CD4-positive, alpha-beta memory T cell (primary cell): ENCODE measurements at regions not wholly inside any gene's neighbourhood (a gene's known extent, or its start where the extent isn't known, plus 50 kb on each side); places are given as distances from the start of the nearest gene placed in this dataset.

Experiments used
- CTCF ChIA-PET: fragments of 350-600 bp; sonication (Branson Sonifier 250); formaldehyde crosslinking; loops from one replicate; lab custom pipeline; 2021; ENCODE audit warnings: inconsistent platforms; ENCODE audit not compliant: partially characterized antibody; lab: Charles Lee
- POLR2A ChIA-PET: fragments of 350-600 bp; sonication (Branson Sonifier 250); formaldehyde crosslinking; loops from one replicate; lab custom pipeline; 2021; ENCODE audit not compliant: partially characterized antibody; lab: Charles Lee
- DNase-seq, 5 donors: peaks; one replicate each; pipeline versions ENCODE4 v3.0.0 to v3.0.0-alpha.2; 2020 to 2022; ENCODE audit warnings: mixed read lengths in 1 of 5
- H3K27ac ChIP-seq: one replicate; pipeline ENCODE4 v1.7.0; 2013; ENCODE audit warnings: low read depth, low read length
- H3K27me3 ChIP-seq: 2 replicates; pipeline ENCODE4 v1.7.0; 2013; ENCODE audit warnings: mild to moderate bottlenecking, low read length, moderate library complexity; ENCODE audit not compliant: insufficient read depth
- H3K36me3 ChIP-seq: 2 replicates; pipeline ENCODE4 v1.7.0; 2013; ENCODE audit warnings: mild to moderate bottlenecking, low read length, moderate library complexity; ENCODE audit not compliant: insufficient read depth
- H3K4me1 ChIP-seq: 2 replicates; pipeline ENCODE4 v1.7.0; 2013; ENCODE audit warnings: mild to moderate bottlenecking, low read length, moderate library complexity; ENCODE audit not compliant: insufficient read depth
- H3K4me3 ChIP-seq, 2 donors: one replicate each; pipeline ENCODE4 v1.7.0; 2013; ENCODE audit warnings: low read length in 2 of 2, mild to moderate bottlenecking in 1 of 2
- H3K9me3 ChIP-seq, 2 donors: one replicate each; pipeline ENCODE4 v1.7.0; 2013; ENCODE audit warnings: low read length in 2 of 2, control low read depth in 1 of 2; ENCODE audit not compliant: control insufficient read depth in 1 of 2
- H3K27ac Mint-ChIP-seq, 7 donors: one replicate each; pipeline ENCODE4 v1.8.0; 2020 to 2021; ENCODE audit warnings: mixed read lengths in 7 of 7, mild to moderate bottlenecking in 6 of 7, inconsistent platforms in 3 of 7, moderate library complexity in 3 of 7
- H3K27me3 Mint-ChIP-seq, 2 donors: one replicate each; pipeline ENCODE4 v1.8.0; 2020 to 2021; ENCODE audit warnings: mixed read lengths in 2 of 2
- H3K36me3 Mint-ChIP-seq, 2 donors: one replicate each; pipeline ENCODE4 v1.8.0; 2020 to 2021; ENCODE audit warnings: mixed read lengths in 2 of 2, inconsistent platforms in 1 of 2, mild to moderate bottlenecking in 1 of 2
- H3K4me1 Mint-ChIP-seq, 4 donors: one replicate each; pipeline ENCODE4 v1.8.0; 2020 to 2021; ENCODE audit warnings: mixed read lengths in 4 of 4, mild to moderate bottlenecking in 1 of 4
- H3K4me3 Mint-ChIP-seq, 8 donors: one replicate each; pipeline ENCODE4 v1.8.0; 2020 to 2021; ENCODE audit warnings: mixed read lengths in 8 of 8, mild to moderate bottlenecking in 7 of 8, moderate library complexity in 6 of 8, inconsistent platforms in 3 of 8
- H3K9me3 Mint-ChIP-seq, 8 donors: one replicate each; pipeline ENCODE4 v1.8.0; 2020 to 2021; ENCODE audit warnings: mixed read lengths in 8 of 8, mild to moderate bottlenecking in 5 of 8, inconsistent platforms in 3 of 8, moderate library complexity in 1 of 8
- intact Hi-C: fragments of 100-400 bp; cut with micrococcal nuclease; formaldehyde crosslinking; loops from one replicate; pipeline ENCODE4 v1.15.1; 2023

DNA sequence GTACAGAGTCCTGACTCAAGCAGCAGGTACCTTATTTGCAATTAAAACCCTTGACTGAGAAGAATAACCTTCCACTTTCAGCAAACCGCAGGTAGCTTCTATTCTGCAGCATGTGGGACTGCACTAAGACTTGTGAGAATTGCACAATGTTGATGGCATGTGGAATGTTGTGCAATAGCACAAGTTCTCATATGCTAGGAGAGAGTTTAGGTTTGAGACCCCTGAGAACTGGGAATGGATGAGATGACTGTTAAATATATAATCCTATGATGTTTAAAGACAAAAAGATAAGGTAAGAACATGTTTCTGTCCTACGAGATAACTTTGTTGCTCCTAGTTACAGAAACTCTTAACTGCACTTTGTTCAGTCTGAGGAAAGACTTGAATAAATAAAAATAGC, 194.6 kb downstream of the OTOR start:
- Mint-ChIP-seq H3K27ac (no peak overlapping the region), H3K36me3 (no peaks in the 10 kb centered on the region), H3K4me3 (no peak overlapping the region), H3K27me3 (no peaks in the 10 kb centered on the region), H3K9me3 (peaks cover 0 to 9% (median 0%) of the 10 kb centered on the region in 8 donors), H3K4me1 (no peaks in the 10 kb centered on the region)
- ChIA-PET POLR2A (no interaction called here), CTCF (no interaction called here)
- Histone ChIP-seq H3K27me3 (no peaks in the 10 kb centered on the region), H3K27ac (no peak overlapping the region), H3K36me3 (no peaks in the 10 kb centered on the region), H3K4me1 (no peaks in the 10 kb centered on the region), H3K4me3 (no peak overlapping the region), H3K9me3 (no peaks in the 10 kb centered on the region)
- no peak for DNase-seq
- intact Hi-C loops = no loop called here

DNA sequence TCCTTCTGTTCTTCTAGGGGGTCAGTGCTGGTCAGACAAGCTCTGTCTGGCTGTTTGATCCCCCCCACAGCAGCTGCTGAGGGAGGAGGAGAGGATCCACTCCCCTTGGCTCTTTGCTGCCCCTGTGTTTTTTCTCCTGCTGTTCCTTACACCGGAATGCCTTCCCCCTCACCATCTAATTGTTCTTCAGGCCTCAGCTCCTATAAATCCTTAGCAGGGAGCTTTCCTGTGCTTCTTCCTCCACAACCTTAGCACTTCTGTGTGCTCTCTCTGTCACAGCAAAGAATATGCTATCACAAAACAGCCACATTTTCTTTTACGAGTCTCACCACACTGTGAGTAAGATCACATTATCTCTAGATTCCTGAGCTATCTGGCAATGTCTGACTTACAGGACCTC, 196.6 kb downstream of the OTOR start:
- Histone ChIP-seq H3K36me3 (no peaks in the 10 kb centered on the region), H3K4me1 (no peaks in the 10 kb centered on the region), H3K27me3 (no peaks in the 10 kb centered on the region), H3K4me3 (no peak overlapping the region), H3K9me3 (no peaks in the 10 kb centered on the region), H3K27ac (no peak overlapping the region)
- Mint-ChIP-seq H3K27me3 (no peaks in the 10 kb centered on the region), H3K36me3 (no peaks in the 10 kb centered on the region), H3K4me1 (no peaks in the 10 kb centered on the region), H3K9me3 (peaks cover 2 to 18% (median 7%) of the 10 kb centered on the region in 8 donors), H3K4me3 (no peak overlapping the region), H3K27ac (no peak overlapping the region)
- intact Hi-C loops = no loop called here
- ChIA-PET POLR2A (no interaction called here), CTCF (no interaction called here)
- no peak for DNase-seq

DNA sequence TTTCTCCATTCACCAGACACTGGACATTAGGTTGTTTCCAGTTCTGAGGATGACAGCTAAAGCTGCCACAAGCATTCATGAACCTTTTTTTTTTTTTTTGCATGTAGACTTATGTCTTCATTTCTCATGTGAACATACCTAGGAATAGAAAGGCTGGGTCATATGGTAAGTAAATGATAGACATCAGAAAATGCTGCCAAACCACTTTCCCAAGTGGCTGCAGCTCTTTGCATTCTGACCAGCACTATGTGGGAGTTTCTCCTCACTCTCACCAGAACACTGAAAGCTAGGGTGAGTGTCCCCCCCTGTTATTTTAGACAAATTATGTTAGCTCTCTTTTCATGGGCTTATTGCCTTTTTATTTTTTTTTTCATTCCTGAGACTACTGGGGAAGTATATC, 197.5 kb downstream of the OTOR start:
- ChIA-PET CTCF (no interaction called here), POLR2A (no interaction called here)
- intact Hi-C loops = no loop called here
- Mint-ChIP-seq H3K36me3 (no peaks in the 10 kb centered on the region), H3K4me1 (no peaks in the 10 kb centered on the region), H3K9me3 (peaks cover 4 to 20% (median 10%) of the 10 kb centered on the region in 8 donors), H3K27ac (no peak overlapping the region), H3K4me3 (no peak overlapping the region), H3K27me3 (no peaks in the 10 kb centered on the region)
- Histone ChIP-seq H3K4me1 (no peaks in the 10 kb centered on the region), H3K27me3 (no peaks in the 10 kb centered on the region), H3K9me3 (no peaks in the 10 kb centered on the region), H3K36me3 (no peaks in the 10 kb centered on the region), H3K27ac (no peak overlapping the region), H3K4me3 (no peak overlapping the region)
- DNase-seq = no peak

DNA sequence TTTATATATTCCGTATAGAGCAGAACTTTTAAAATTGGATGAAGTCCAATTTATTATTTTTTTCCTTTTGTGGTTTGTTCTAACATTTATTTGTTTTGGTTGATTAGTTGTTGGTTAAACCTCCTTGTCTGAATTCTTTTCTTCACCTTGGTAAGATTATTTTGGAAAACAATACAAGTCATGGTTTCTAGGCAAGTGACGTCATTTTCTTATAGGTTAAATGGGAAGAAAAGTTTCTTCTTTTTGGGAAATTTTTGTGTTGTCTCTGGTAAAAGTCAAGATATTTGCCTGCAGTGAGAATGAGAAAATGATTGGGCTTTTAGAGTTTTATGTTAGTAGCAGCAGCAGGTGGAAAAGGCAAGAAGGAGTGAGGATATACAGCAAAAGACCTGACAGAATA, 197.9 kb downstream of the OTOR start:
- Mint-ChIP-seq H3K9me3 (peaks cover 4 to 20% (median 11%) of the 10 kb centered on the region in 8 donors), H3K4me1 (no peaks in the 10 kb centered on the region), H3K36me3 (no peaks in the 10 kb centered on the region), H3K4me3 (no peak overlapping the region), H3K27me3 (no peaks in the 10 kb centered on the region), H3K27ac (no peak overlapping the region)
- ChIA-PET POLR2A (no interaction called here), CTCF (no interaction called here)
- no peak overlapping the region for H3K27ac ChIP-seq
- no peaks in the 10 kb centered on the region for H3K4me1 ChIP-seq
- intact Hi-C loops = no loop called here
- H3K4me3 ChIP-seq = no peak overlapping the region
- H3K36me3 ChIP-seq = no peaks in the 10 kb centered on the region
- H3K9me3 ChIP-seq = no peaks in the 10 kb centered on the region
- no peaks in the 10 kb centered on the region for H3K27me3 ChIP-seq
- no peak for DNase-seq

DNA sequence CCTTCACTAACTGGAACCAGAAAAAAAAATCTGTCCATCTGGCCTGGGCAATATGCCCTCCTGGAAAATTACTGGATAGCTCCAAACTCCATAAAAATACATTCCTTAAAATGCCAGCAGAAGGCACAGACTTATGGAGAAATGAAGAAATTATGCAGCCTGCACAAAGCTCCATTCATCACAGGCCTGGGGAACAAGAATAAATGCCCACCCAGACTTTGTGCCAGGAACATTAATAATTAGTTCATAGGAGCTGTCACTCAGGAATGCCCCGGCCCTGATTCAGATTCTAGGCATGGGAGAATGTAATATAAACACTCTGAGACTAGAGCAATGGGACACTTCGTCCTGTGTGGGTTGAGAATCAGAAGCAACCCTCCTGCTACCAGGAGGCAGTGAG, 199.3 kb downstream of the OTOR start:
- intact Hi-C loops = no loop called here
- Histone ChIP-seq H3K4me1 (no peaks in the 10 kb centered on the region), H3K27ac (no peak overlapping the region), H3K27me3 (no peaks in the 10 kb centered on the region), H3K9me3 (no peaks in the 10 kb centered on the region), H3K4me3 (no peak overlapping the region), H3K36me3 (no peaks in the 10 kb centered on the region)
- Mint-ChIP-seq H3K36me3 (no peaks in the 10 kb centered on the region), H3K4me3 (no peak overlapping the region), H3K9me3 (peaks cover 4 to 20% (median 11%) of the 10 kb centered on the region in 8 donors), H3K4me1 (no peaks in the 10 kb centered on the region), H3K27ac (no peak overlapping the region), H3K27me3 (no peaks in the 10 kb centered on the region)
- POLR2A ChIA-PET = no interaction called here
- CTCF ChIA-PET = no interaction called here
- DNase-seq = no peak

DNA sequence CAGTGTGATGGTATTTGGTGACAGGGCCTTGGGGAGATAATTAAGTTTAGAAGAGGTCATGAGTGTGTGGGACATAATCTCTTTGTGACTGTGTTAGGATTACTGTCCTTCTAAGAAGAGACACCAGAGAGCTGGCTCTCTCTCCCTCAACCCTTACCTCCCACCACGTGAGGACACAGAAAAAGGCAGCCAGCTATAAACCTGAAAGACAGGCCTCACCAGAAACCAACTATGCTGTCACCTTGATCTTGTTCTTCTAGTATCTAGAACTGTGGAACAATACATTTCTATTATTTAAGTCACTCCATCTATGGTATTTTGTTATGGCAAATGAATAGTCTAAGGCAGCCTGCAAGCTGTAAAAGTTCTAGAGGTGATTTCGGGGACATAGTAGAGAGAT, 203.7 kb downstream of the OTOR start:
- Histone ChIP-seq H3K27ac (no peak overlapping the region), H3K27me3 (no peaks in the 10 kb centered on the region), H3K36me3 (no peaks in the 10 kb centered on the region), H3K4me3 (no peak overlapping the region), H3K9me3 (no peaks in the 10 kb centered on the region), H3K4me1 (no peaks in the 10 kb centered on the region)
- ChIA-PET POLR2A (no interaction called here), CTCF (no interaction called here)
- H3K4me1 Mint-ChIP-seq = no peaks in the 10 kb centered on the region
- no peaks in the 10 kb centered on the region for H3K36me3 Mint-ChIP-seq
- no peak overlapping the region for H3K27ac Mint-ChIP-seq
- no peak overlapping the region for H3K4me3 Mint-ChIP-seq
- intact Hi-C loops = no loop called here
- no peaks in the 10 kb centered on the region for H3K27me3 Mint-ChIP-seq
- DNase-seq = no peak
- H3K9me3 Mint-ChIP-seq = peaks cover 4 to 16% (median 10%) of the 10 kb centered on the region in 8 donors

DNA sequence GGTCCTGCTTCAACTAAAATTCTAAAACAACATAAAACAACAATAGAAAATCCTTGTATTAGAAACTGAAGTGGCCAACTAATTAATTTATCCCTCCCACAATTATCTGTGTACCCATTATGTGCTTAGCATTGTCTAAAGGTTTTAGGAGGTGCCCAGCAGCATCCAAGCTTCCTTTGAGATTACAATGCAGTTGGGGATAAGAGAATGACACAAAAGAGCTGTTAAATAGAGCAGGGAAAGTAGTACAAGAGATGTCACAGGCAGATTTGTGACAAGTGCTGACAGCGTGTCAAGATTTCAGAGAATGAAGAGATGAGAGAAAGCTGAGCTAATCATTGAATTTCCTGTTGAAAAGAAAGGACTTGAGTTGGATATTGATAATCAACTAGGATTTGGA, 204.8 kb downstream of the OTOR start:
- H3K9me3 Mint-ChIP-seq = peaks cover 4 to 17% (median 9%) of the 10 kb centered on the region in 8 donors
- H3K4me1 ChIP-seq = no peaks in the 10 kb centered on the region
- no peaks in the 10 kb centered on the region for H3K4me1 Mint-ChIP-seq
- H3K9me3 ChIP-seq = no peaks in the 10 kb centered on the region
- H3K36me3 ChIP-seq = no peaks in the 10 kb centered on the region
- ChIA-PET CTCF (no interaction called here), POLR2A (no interaction called here)
- no peaks in the 10 kb centered on the region for H3K27me3 ChIP-seq
- intact Hi-C loops = no loop called here
- H3K27ac Mint-ChIP-seq = no peak overlapping the region
- no peaks in the 10 kb centered on the region for H3K27me3 Mint-ChIP-seq
- DNase-seq = no peak
- no peak overlapping the region for H3K4me3 ChIP-seq
- H3K27ac ChIP-seq = no peak overlapping the region
- no peaks in the 10 kb centered on the region for H3K36me3 Mint-ChIP-seq
- H3K4me3 Mint-ChIP-seq = no peak overlapping the region

DNA sequence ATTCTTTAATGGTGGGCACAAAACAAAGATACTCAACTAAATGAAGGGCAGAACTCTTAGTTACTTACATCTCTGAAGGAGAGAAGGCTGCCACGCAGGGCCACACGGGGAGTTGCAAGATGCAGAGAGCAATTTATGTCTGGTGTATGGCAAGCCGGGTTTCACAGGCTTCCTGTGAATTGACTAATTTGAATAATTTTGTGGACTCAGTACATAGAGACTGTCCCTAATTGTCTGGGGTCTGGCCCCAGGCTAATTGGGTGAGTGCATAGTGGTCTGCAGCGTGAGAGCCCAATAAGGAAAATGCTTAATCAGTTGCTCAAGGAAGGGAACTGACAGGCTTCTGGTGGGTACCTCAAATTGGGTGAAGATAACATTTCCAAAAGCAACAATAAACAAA, 205.7 kb downstream of the OTOR start:
- DNase-seq = no peak
- POLR2A ChIA-PET = no interaction called here
- Histone ChIP-seq H3K36me3 (no peaks in the 10 kb centered on the region), H3K27ac (no peak overlapping the region), H3K4me1 (no peaks in the 10 kb centered on the region), H3K27me3 (no peaks in the 10 kb centered on the region), H3K4me3 (no peak overlapping the region), H3K9me3 (no peaks in the 10 kb centered on the region)
- Mint-ChIP-seq H3K27me3 (no peaks in the 10 kb centered on the region), H3K27ac (no peak overlapping the region), H3K4me3 (no peak overlapping the region), H3K36me3 (no peaks in the 10 kb centered on the region), H3K9me3 (peaks cover 0 to 16% (median 6%) of the 10 kb centered on the region in 8 donors), H3K4me1 (no peaks in the 10 kb centered on the region)
- intact Hi-C loops = no loop called here
- CTCF ChIA-PET = no interaction called here
